Endothelial cell of hepatic sinusoid (primary cell): ENCODE measurements at regions not wholly inside any gene's neighbourhood (a gene's known extent, or its start where the extent isn't known, plus 50 kb on each side); places are given as distances from the start of the nearest gene placed in this dataset.

Source experiments
- in situ Hi-C: cut with HindIII; loops from 2 replicates; pipeline ENCODE4 v1.10.0; 2017; ENCODE audit warnings: low sequenced_read_pairs

- in situ Hi-C loops = no loop called here
Observed at GRCh38 chr1:183711741-183712361, 58.7 kb upstream of the APOBEC4 start.

- in situ Hi-C loops = no loop called here
Observed at GRCh38 chr1:183711165-183711682, 58.1 kb upstream of the APOBEC4 start.

GRCh38 chr1:183710734-183711133, 57.6 kb upstream of the APOBEC4 start:
- in situ Hi-C loops = no loop called here

GRCh38 chr1:183710333-183710732, 57.2 kb upstream of the APOBEC4 start:
- in situ Hi-C loops = no loop called here

GRCh38 chr1:183704131-183704530, 51.0 kb upstream of the APOBEC4 start:
- in situ Hi-C loops = no loop called here
